Hippocampal formation (tissue), 2 donors: ENCODE measurements at regions not wholly inside any gene's neighbourhood (a gene's known extent, or its start where the extent isn't known, plus 50 kb on each side); places are given as distances from the start of the nearest gene placed in this dataset.

ENCODE experiments used
- DNase-seq, 2 donors: peaks; one replicate each; lab custom pipeline; 2025; lab: John Stamatoyannopoulos, UW

DNA sequence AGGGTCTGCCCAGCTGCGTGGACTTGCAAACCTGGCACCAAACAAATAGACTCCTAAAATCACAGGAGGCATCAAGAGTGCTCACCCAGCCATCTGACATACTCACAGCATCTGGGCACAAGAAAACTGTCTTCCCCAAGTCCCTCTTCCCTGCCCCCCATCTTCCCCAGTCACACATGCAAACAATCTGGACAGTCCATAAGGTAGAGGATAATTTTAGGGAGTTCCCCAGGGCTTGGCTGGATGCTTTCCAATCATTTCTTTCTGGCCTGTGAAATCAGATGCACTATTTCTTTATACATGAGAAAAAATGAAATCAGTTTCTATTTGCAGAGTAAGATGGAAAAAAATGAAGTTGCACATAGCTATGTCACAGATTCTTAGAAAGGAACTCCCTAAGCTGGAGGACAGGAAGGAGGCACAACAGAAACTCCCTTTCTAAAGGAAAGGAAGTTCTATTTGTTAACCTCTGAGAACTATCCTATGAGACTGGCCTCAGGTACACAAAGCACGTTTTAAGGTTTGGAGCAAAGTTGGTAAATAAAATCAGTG, 342.3 kb downstream of the HNRNPD start:
- no peak for DNase-seq

DNA sequence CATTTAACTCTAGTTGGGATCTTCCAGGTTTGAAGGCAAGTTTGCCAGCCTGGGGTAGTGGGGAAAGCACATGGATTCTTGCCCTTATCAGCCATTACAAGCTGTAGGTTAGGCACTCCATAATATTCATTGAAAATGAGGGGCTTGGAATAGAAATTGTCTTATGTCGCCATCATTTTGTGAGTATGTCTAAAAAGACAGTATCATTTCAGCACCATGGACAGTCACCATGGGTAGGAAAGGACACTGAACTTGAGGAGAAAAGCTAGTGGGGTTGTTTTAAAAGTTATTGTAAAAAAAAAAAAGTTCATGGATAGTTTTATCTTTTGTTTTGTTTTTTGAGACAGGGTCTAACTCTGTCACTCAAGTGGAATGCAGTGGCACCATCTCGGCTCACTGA, 356.1 kb downstream of the HNRNPD start:
- DNase-seq: no peak

DNA sequence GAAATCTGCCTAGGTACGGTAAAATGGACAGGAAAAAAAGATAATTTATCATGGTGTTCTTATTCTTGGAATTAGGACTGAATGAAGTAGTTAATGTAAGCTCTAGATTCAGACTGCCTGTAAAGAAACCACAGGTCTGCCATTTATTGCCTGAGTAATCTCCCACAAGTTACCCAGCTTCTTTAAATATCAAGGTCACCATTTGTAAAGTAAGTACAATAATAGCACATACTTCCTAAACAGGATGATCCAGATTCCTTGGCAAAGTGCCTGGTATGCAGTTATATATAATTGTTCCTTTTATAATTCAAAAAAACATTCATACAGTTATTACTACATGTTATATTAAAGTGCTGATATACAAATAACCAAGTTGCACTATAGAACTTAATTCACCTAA, 368.6 kb downstream of the HNRNPD start:
- DNase-seq: no peak

DNA sequence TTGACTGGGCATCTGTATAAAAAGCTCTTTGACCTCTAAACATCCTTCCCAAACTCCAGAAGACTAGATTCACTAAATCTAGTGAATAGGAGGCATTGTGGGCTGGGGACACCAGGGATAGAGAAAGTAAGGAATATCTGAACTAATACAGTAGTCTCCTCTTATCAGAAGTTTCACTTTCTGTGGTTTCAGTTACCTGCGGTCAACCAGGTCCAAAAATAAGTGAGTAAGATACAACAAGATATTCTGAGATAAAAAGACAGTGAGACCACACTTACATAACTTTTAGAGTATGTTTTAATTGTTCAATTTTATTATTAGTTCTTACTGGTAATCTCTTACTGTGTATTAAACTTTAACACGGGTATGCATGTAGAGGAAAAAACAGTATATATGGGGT, 376.5 kb downstream of the HNRNPD start:
- DNase-seq: no peak

DNA sequence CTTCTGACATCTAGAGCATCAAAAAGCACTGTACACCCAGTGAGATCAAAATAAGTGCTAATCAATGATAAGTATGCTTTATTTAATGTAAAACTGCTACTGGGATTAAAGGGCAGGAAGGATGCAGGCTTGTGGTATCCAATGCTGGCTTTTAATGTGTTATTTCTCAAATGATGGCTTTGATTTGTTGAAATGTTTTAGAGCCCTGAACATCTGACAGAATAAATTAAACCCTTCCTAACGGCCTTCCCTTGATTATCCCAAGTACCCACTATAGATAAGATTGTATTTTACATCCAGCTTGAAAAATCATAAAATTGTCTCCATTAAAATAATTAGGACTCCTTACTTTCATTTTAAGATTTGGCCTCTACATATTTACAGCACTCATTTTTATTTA, 382.9 kb downstream of the HNRNPD start:
- DNase-seq: no peak

DNA sequence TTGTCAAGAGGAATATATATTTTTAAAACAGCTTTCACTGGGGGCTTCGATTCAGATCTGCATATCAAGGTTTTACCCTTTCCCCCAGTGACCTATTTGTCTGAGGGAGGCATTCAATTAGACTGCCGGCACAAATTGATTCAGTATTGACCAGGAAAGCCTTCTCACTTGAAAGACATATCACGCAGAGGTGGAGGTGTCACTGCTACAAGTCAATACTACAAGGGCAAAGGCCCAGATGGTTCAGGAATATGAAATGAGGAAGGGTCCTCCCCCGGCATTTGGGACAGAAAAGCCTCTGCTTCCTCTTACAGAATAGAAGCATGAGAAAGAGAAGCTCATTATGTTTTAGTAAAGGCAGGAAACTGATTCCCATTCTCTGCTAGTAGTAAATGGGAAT, 383.6 kb downstream of the HNRNPD start:
- no peak for DNase-seq

DNA sequence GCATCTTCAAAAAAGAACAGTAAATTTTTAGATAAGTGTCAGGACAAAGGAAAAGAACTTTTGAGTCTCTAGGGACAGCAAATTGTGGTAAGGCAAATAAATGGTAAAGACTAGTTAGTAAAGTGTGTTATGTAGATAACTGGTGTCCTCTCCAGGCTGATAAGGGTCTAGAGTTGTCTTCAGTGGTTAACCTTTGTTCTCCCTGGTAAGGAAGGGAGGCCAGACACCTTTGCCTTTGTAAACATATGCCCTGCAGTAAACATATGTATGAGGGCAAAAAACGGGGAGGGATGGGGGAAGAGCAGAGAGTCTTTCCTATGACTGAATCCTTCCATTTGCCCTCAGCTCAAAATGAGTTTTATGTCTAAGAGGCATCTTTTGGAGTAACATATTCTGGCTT, 384.6 kb downstream of the HNRNPD start:
- DNase-seq: no peak

DNA sequence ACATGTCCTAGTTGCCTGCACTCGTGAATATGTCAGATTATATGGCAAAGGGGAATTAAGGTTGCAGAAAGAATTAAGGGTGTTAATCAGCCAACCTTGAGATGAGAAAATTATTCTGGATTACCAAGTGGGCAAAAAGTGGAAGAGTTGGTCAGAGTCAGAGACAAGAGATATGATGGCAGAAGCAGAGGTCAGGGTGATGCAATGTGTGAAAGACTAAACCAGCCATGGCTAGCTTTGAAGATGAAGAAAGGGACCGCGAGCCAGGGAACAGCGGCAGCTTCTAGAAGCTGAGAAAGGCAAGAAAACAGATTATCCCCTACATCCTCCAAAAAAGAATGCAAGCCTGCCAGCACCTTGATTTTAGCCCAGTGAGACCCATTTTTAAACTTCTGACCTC, 385.6 kb downstream of the HNRNPD start:
- DNase-seq: no peak

DNA sequence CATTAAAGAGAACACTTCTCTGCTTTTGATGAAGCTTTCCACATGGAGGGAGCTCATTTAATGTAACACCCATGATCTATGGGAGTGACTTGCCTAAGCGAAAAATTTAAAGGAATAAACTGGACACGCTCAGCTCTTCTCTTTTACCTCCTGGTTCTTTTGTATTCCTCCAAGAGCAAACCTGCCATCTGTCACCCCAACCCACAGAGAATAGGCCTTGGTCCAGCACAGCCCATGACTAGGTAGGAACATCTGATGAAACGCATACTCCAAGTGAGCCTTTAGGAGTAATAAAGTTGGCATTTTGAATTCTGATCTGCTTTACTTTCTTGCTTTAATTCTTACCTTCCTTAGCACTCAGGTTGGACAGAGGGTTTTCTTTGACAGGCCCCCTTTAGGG, 389.0 kb downstream of the HNRNPD start:
- DNase-seq: no peak

DNA sequence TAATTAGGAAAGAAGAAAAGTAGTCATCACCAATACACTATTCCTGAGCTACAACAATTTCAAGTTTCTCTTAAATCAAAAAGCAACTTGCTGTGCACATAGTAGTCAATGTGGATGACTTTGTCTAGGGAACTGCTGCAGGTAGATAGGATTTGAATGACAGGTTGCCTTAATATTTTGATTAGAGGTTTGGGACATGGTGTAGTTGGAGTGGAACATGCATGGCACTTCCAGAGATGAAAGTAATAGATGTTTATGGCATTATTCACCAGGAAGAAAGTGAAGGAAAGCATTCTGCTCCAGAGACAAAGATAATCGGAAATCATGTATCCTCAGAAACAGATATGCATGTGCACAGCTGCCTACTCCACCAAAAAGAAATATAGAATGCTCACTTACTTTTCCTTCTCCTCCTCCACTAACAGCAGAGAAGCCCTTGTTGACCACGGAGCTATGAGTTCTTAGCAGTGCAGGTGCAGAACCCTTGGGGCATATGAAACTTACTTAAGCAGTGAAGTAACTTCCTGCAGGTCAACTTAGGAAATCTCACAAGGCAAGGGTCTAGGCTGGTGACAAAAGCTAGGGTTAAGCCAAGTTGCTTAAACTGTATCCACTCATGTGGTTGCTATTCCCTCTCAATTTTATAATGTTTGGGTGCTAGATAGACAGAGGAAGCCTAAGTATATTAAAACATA, 390.8 kb downstream of the HNRNPD start:
- DNase-seq: no peak

DNA sequence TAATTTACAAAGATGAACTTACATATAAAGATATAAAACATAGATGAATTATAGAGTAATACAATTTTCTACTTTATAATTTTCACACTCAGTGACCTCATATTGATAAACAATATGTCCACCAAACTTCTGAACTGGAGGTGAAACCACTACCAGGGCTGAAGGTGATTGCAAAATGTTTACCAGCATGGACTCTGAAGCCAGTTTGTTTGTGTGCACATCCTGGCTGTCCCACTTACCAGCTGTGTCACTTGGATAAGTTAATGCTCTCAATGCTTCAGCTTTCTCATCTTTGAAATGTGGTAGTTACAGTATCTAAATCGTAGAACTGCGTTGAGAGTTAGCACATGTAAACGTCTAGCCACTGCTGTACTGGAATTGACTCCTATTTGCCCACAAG, 392.6 kb downstream of the HNRNPD start:
- DNase-seq: no peak

DNA sequence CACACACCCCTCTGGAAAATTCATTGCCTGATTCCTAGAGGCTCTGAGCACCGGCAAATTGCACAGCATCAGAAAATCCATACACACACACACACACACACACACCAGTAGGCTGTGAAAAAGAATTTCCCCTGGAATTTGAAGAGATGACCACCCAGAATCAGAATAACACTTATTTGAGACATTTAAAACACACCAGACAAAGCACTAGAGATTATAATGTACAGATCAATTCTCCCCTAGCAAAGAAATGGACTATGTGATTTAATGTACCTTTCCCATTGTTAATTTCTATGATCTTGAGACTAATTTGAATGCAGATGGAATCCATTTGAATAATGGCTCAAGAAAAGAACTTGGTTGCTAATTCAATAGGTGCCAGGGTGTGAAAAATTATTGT, 399.3 kb downstream of the HNRNPD start:
- no peak for DNase-seq

DNA sequence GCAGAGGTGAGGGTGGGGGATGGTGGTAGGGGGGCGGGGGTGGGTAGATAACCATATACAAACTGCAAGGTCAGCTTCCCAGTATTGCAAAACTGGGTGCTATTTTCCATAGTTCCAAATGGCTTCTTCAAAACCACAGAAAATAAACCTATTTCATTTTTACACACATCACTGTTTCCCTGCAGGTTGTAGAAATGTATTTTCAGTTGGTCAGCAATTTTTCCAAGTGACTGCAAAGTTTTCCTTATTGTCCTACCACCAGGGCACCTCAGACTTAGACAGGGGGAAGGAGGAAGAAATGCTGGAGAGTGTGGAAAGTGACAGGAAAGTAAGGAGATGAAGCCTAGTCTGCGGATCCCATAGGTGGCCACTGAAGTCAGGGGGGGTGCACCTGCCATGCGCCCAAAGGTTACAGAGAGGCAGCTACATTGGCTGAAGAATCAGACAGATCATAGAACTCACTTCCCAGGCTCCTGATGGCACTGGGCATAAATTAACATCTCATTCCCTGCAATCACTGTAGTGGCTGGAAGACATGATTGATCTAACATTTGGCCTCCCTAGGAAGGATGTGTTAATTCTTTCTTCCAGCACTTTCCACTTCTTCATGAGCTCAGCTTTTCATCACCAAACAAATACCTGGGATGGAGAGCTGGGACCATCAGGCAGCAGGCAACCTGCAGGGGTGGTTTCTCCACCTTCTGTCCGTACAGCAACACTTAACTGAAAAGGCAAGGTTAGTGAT, 402.0 kb downstream of the HNRNPD start:
- DNase-seq: no peak

DNA sequence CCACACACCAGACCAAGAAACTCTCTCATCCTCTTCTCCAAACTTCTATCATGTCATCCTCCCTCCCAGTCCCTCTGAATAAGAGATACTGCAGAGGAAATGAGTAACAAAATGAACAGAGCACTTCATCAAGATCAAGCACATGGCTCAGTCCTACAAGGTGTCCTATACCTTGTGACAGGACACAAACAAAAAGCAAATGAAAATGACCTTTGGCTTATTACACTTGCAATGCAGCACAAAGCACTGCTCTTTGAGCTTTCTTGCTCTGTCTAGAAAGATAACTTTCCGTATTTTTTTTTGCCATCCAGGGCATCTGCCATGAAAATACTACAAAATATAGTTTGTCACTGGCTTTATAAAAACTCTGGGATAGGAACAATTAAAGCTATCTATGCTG, 402.7 kb downstream of the HNRNPD start:
- DNase-seq: no peak

DNA sequence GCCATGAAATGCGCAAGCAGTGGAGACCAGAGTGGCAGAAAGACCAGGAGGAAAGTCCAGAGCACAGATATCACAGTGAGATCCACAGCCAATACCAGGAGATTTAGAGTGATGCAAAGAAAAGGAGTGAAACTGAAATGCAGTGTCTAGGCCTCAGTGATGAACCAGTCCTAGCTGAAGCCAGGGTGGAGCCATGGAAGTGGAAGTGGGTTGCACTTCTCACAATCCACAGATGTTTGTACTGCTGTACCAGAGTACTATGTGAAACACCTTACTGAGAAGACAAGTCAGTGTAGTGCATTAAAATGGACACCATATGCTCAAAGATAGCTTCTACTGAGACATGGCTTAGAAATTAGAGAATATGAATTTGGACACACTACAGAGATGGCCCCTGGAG, 403.3 kb downstream of the HNRNPD start:
- no peak for DNase-seq

DNA sequence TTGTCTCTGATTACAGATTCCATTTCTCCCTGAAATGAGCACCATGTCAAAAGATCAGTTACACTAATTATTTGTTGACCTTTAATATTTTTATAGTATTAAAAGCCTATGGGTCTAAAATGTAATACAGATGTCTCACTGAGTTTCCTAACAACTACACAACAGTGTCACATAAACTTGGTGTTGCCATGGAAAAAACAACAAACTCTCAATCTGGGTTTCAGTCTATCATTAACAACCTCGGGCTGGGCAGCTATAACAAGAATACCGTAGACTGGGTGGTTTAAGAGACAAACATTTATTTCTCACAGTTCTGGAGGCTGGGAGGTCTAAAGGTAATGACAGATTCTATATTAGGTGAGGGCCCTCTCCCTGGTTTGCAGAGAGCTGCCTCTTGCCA, 407.1 kb downstream of the HNRNPD start:
- DNase-seq: no peak

DNA sequence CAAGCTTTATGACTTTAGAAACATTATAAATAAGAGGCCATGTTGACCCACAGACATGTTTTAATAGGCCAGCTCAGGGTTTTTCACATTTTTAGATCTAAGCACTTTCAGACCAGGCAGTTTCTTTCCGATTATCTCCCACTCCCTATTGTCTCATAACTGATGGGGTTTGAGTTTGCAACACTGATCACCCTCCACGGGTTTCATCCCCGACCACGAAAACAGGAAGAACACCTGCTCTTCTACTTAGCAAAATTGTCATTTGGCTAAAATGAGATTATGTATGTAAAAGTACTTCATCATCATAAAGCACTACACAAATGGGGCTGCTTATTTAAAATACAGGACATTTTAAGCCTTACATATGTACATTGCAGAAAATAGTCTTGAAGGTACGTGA, 407.9 kb downstream of the HNRNPD start:
- DNase-seq: no peak

DNA sequence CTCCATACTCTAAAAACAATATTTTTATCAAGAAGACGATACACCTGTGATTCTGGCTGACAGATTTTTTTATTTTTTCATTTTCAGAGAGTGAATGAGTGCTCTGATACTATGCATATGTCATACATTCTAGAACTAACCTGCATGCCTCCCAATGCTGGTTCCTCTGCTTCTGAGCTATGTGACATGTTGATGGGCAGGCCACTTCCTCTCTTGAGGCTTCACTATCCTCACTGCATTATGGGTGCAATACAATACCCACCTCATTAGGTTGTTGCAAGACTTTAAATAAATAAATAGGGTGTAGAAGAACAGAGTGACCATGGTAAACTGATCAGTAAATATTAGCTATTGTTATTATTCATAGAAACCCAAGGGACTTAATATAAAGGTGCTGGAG, 408.3 kb downstream of the HNRNPD start:
- DNase-seq: no peak

DNA sequence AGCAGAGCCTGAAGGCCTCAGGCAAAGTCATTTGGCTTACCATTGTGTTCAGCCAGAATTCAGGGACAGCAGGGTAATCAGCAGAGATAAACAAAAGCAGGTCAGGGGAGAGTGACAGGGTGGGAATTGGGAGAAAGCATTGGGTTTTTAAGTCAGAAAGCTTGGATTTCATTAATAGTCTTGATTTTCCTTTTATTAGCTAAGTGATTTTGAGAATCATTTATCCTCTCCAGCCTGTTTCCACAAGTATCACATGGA, 410.1 kb downstream of the HNRNPD start:
- no peak for DNase-seq

DNA sequence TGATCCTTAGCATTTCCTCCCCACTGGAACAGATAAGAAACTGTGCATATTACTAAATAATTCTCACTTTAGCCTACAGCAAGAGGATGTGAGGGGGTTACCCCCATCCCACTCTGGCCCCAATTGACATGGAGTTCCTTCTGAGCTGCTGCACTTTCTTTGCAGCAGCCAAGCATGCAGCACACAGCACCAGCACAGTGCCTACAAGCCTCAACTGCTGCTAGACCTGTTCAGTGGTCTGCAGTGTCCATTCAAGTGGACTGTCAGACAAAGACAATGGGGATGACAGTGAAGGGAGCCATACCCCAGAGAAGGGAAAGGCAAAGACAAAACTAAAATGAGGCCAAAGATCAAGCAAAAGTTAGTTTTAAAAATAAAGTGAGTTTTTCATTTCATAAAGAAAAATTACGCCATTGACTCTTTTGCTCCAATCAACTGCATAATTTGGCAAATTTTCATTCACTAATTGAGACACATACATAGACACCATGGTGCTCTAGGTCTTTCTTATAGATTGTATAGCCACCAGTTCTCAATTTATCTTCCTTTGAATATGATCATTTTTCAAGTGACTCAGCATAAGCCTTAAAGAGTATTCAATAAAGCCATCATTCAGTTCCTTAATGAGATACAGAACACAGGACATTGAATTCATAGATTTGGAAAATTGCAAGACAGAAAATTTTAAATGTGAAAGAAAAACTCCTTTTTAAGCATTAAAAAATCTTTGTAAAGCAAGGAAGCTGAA, 410.6 kb downstream of the HNRNPD start:
- DNase-seq: no peak

DNA sequence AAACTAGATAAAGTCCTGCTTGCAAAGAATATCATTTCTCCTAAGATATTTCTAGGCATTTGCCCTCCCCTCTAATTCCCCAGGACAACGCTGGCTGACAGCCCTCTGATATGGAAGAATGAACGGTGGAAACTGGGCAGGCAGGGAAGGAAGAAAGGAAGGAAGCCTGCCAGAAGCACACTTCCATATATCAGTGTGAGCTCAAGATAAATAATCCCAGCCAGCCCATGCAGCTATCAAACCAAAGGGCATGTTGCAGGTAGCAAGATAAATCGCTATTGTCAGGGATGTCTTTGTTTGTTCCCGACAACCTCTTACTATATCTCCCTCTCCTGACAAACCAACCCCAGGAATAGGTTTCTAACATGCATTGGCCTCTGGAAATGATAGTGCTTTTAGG, 412.8 kb downstream of the HNRNPD start:
- no peak for DNase-seq

DNA sequence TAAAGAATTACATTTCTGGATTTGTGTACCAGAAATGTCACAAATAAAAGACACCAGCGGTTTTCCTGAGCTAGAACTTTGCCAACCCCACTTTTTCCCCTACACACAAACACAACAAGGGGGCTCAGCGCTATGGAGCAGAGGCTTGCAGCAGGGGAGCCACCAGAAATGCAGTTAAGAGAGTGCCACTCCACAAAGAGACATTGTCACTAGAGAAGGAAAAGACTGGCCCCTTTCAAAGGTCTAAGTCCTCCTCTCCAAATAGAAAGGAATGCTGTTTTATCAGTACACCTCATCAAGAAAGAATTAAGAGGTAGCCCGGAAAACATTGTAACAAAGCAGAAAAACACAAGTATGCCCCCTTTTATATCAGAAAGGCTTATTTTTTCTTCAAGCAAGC, 419.5 kb downstream of the HNRNPD start:
- no peak for DNase-seq

DNA sequence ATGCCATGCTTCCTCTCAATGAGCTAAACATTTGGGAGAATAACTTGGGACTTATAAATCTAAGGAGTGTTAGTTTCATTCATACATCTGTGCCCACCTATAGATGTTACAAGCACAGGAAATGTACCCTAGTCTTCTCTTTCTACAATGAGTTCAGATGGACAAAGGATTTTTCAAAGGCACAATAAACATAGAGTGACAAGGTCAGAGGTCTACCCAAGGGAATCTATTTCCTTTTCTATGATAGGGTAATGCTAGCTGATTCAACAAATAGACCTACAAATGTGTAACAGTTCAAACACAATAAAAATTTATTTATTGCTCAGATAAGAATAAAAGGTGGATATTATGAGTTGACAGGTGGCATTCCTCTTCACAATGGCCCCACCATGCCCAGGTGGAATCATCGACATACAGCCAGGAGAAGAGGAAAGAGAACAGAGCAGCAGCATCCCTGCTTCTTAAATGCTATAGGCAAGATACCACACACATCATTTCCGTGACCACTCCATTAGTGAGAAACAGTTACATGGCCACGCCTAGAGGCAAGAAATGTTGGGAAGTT, 421.8 kb downstream of the HNRNPD start:
- no peak for DNase-seq
